H1 (cell line): ENCODE measurements at regions not wholly inside any gene's neighbourhood (a gene's known extent, or its start where the extent isn't known, plus 50 kb on each side); places are given as distances from the start of the nearest gene placed in this dataset.

Experiments used
- CTCF ChIA-PET: fragments of 300-600 bp; sonication (Branson Sonifier 250); formaldehyde crosslinking; loops from one replicate; lab custom pipeline; 2021; ENCODE audit not compliant: partially characterized antibody; lab: Charles Lee
- POLR2A ChIA-PET: fragments of 300-600 bp; sonication (Branson Sonifier 250); formaldehyde crosslinking; loops from one replicate; lab custom pipeline; 2021; ENCODE audit warnings: inconsistent platforms; ENCODE audit not compliant: partially characterized antibody; lab: Charles Lee
- DNase-seq, 2 experiments: peaks; one replicate each; pipeline versions ENCODE4 v3.0.0 to v3.0.0-alpha.2; 2010 to 2022; ENCODE audit warnings: low spot score in 2 of 2, low read depth in 1 of 2, mixed read lengths in 1 of 2
- FAIRE-seq: peaks from 2 replicates; lab custom pipeline; 2011; peaks lifted over from hg19 to GRCh38; lab: Jason Lieb, UNC
- H2AFZ ChIP-seq: 2 replicates; pipeline ENCODE4 v1.8.1; 2012; ENCODE audit warnings: low read length, inconsistent platforms
- H2AK5ac ChIP-seq: 2 replicates; pipeline ENCODE4 v1.6.1; 2013; ENCODE audit warnings: low read depth, low read length
- H2BK120ac ChIP-seq: replicated peaks from 2 replicates; pipeline ENCODE3; 2013; ENCODE audit warnings: low read depth, low read length, inconsistent platforms
- H2BK12ac ChIP-seq: 2 replicates; pipeline ENCODE4 v1.6.1; 2013; ENCODE audit warnings: low read depth, low read length
- H2BK15ac ChIP-seq: 2 replicates; pipeline ENCODE4 v1.6.1; 2013; ENCODE audit warnings: low read length
- H2BK20ac ChIP-seq: 2 replicates; pipeline ENCODE4 v1.6.1; 2013; ENCODE audit warnings: low read length
- H2BK5ac ChIP-seq: 2 replicates; pipeline ENCODE4 v1.6.1; 2013; ENCODE audit warnings: low read depth, low read length
- H3K14ac ChIP-seq: 2 replicates; pipeline ENCODE4 v1.6.1; 2013; ENCODE audit warnings: inconsistent platforms; ENCODE audit not compliant: insufficient read length
- H3K18ac ChIP-seq: 2 replicates; pipeline ENCODE4 v1.6.1; 2013; ENCODE audit warnings: low read length; ENCODE audit errors: extremely low read depth
- H3K23ac ChIP-seq: 2 replicates; pipeline ENCODE4 v1.6.1; 2013; ENCODE audit warnings: inconsistent platforms; ENCODE audit not compliant: insufficient read length
- H3K23me2 ChIP-seq: 2 replicates; pipeline ENCODE4 v1.6.1; 2013; ENCODE audit warnings: low read depth, low read length
- H3K27ac ChIP-seq: 2 replicates; pipeline ENCODE4 v1.6.1; 2011; ENCODE audit warnings: low read depth, low read length, inconsistent platforms
- H3K27me3 ChIP-seq, 4 experiments: replicated peaks in 1 of 4; 1 replicate in 1 of 4; 2 replicates in 3 of 4; pipeline versions ENCODE4 v1.6.1 to v1.8.1; 2011 to 2013; ENCODE audit warnings: low read length in 3 of 4, mild to moderate bottlenecking in 3 of 4, inconsistent platforms in 2 of 4, mixed read lengths in 2 of 4, moderate library complexity in 1 of 4; ENCODE audit not compliant: control insufficient read depth in 3 of 4, insufficient read depth in 3 of 4; ENCODE audit errors: extremely low read depth in 1 of 4
- H3K36me3 ChIP-seq, 4 experiments: 2 replicates each; pipeline versions ENCODE4 v1.6.1 to v1.8.1; 2011 to 2013; ENCODE audit warnings: mild to moderate bottlenecking in 4 of 4, low read length in 3 of 4, moderate library complexity in 2 of 4, control low read depth in 1 of 4, inconsistent platforms in 1 of 4; ENCODE audit not compliant: insufficient read depth in 4 of 4, control insufficient read depth in 2 of 4
- H3K4ac ChIP-seq: replicated peaks from 2 replicates; pipeline ENCODE3; 2013; ENCODE audit warnings: low read length, low read depth, mixed read lengths, inconsistent platforms; ENCODE audit not compliant: insufficient read length
- H3K4me1 ChIP-seq, 4 experiments: replicated peaks in 1 of 4; 1 replicate in 1 of 4; 2 replicates in 3 of 4; pipeline versions ENCODE4 v1.6.1 to v1.8.1; 2011 to 2013; ENCODE audit warnings: low read length in 3 of 4, inconsistent platforms in 2 of 4, mixed read lengths in 1 of 4; ENCODE audit not compliant: insufficient read depth in 4 of 4, control insufficient read depth in 3 of 4
- H3K4me2 ChIP-seq, 2 experiments: 2 replicates each; pipeline versions ENCODE4 v1.6.1 to v1.8.1; 2011 to 2013; ENCODE audit warnings: low read depth in 2 of 2, low read length in 2 of 2, control low read depth in 1 of 2, inconsistent platforms in 1 of 2, mild to moderate bottlenecking in 1 of 2; ENCODE audit not compliant: insufficient read depth in 1 of 2
- H3K4me3 ChIP-seq, 4 experiments: fragments of 200-600, 300-600 bp in 1 of 4; sonication (generic), shearing (Covaris generic), sonication (Bioruptor Twin) in 1 of 4; 2 replicates each; pipeline versions ENCODE4 v1.5.1 to v1.8.1; 2011 to 2016; ENCODE audit warnings: low read length in 4 of 4, low read depth in 3 of 4, control low read depth in 2 of 4, inconsistent platforms in 2 of 4, mild to moderate bottlenecking in 2 of 4, mixed read lengths in 1 of 4, moderate library complexity in 1 of 4; ENCODE audit not compliant: insufficient read depth in 2 of 4; ENCODE audit errors: extremely low read depth in 1 of 4
- H3K56ac ChIP-seq: replicated peaks from 2 replicates; pipeline ENCODE3; 2013; ENCODE audit warnings: low read depth, mild to moderate bottlenecking, mixed read lengths, low read length, inconsistent platforms; ENCODE audit not compliant: insufficient read length
- H3K79me1 ChIP-seq: 2 replicates; pipeline ENCODE4 v1.6.1; 2013; ENCODE audit warnings: low read depth, low read length, control low read depth
- H3K79me2 ChIP-seq, 2 experiments: 2 replicates each; pipeline versions ENCODE4 v1.6.1 to v1.8.1; 2012 to 2013; ENCODE audit warnings: low read length in 2 of 2, mild to moderate bottlenecking in 2 of 2, inconsistent platforms in 1 of 2; ENCODE audit not compliant: insufficient read depth in 2 of 2, control insufficient read depth in 1 of 2
- H3K9ac ChIP-seq, 4 experiments: replicated peaks in 1 of 4; 1 replicate in 1 of 4; 2 replicates in 3 of 4; pipeline versions ENCODE4 v1.6.1 to v1.8.1; 2011 to 2013; ENCODE audit warnings: low read depth in 3 of 4, low read length in 3 of 4, control low read depth in 2 of 4, mild to moderate bottlenecking in 2 of 4, moderate library complexity in 2 of 4, inconsistent platforms in 1 of 4; ENCODE audit errors: extremely low read depth in 1 of 4
- H3K9me3 ChIP-seq, 2 experiments: 2 replicates each; pipeline versions ENCODE4 v1.6.1 to v1.8.1; 2012 to 2013; ENCODE audit warnings: mild to moderate bottlenecking in 2 of 2, moderate library complexity in 2 of 2, control low read depth in 1 of 2, inconsistent platforms in 1 of 2, low read depth in 1 of 2, low read length in 1 of 2, mixed read lengths in 1 of 2; ENCODE audit not compliant: insufficient read depth in 2 of 2
- H4K20me1 ChIP-seq, 2 experiments: replicated peaks in 1 of 2; 2 replicates each; pipeline versions ENCODE3 to v1.8.1; 2011 to 2013; ENCODE audit warnings: inconsistent platforms in 2 of 2, low read length in 2 of 2, mild to moderate bottlenecking in 1 of 2; ENCODE audit not compliant: insufficient read depth in 2 of 2, control insufficient read depth in 1 of 2
- H4K5ac ChIP-seq: 2 replicates; pipeline ENCODE4 v1.6.1; 2013; ENCODE audit warnings: low read length, low read depth, mixed read lengths, inconsistent platforms; ENCODE audit not compliant: insufficient read length
- H4K8ac ChIP-seq: 2 replicates; pipeline ENCODE4 v1.8.0; 2013; ENCODE audit warnings: mild to moderate bottlenecking, moderate library complexity, low read length, inconsistent platforms; ENCODE audit not compliant: insufficient read depth; ENCODE audit errors: extremely low read depth
- H4K91ac ChIP-seq: replicated peaks from 2 replicates; pipeline ENCODE3; 2013; ENCODE audit warnings: low read length, mixed read lengths, inconsistent platforms; ENCODE audit not compliant: insufficient read length
- FOSL1 ChIP-seq: IDR thresholded peaks from 2 replicates; pipeline ENCODE4 v1.6.1; 2011; ENCODE audit warnings: mild to moderate bottlenecking, low read depth, low read length, moderate library complexity; ENCODE audit not compliant: insufficient read depth
- NRF1 ChIP-seq: IDR thresholded peaks from 2 replicates; pipeline ENCODE4 v1.6.1; 2011; ENCODE audit warnings: mild to moderate bottlenecking, low read depth, low read length, improper control_type of control experiment
- POU5F1 ChIP-seq: IDR thresholded peaks from 2 replicates; pipeline ENCODE4 v1.6.1; 2011; ENCODE audit warnings: low read depth, mild to moderate bottlenecking, low read length, moderate library complexity
- SIX5 ChIP-seq: IDR thresholded peaks from 2 replicates; pipeline ENCODE4 v1.6.1; 2011; ENCODE audit warnings: mild to moderate bottlenecking, low read depth, low read length
- WGBS, 2 experiments: shearing (Covaris generic) in 1 of 2; methylation state at CpG; one replicate each; pipeline versions ENCODE4 v1.1.6 to v1.1.7; 2013 to 2015; ENCODE audit warnings: low lambda C conversion rate in 2 of 2, mixed read lengths in 2 of 2, inconsistent platforms in 1 of 2, low coverage in 1 of 2, missing lambda C conversion rate in 1 of 2; ENCODE audit not compliant: insufficient replicate concordance in 2 of 2, insufficient coverage in 1 of 2, insufficient read length in 1 of 2; ENCODE audit errors: extremely low coverage in 1 of 2, missing lambda C conversion rate in 1 of 2; 5-methylcytosine and 5-hydroxymethylcytosine counted together

DNA sequence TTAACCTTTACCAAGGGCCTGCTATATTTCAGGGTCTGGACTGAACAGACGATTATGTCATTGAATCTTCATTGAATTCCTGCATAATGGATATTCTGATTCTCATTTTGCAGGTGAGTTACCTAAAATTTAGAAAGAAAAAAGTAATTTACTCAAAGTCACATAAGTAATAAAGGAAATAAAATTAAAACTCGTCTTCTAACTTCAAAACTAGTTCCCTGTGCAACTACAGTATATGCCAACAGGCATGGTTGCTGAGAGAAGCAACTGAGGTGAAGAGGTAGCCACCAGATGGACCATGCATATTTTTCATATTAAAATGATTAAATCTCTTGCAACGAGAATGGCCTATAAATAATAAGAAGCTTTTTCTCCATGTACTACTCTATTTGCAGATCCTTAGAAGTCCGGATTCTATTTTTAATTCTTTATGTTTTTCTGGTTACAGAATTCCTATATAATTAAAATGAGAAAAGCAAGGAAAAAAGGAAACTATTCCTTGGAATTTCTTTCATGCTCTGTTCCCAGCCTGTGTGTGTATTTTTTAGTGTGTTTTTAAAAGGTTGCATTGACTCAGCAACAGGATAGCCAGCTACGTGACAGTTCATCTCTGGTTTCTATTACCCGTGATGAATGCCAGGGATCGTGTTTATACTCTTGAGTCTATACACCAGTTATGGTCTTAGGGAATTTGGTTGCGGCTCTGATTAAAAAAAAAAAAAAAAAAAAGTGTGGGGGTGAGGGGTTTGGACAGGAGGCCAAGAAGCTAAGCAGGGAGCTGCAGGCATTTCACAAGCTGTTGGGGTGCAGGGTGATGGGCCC is 186.8 kb downstream of the ETS1 start:
- H3K27ac ChIP-seq: no peak overlapping the region
- no peak overlapping the region for H3K9ac ChIP-seq
- CTCF ChIA-PET: interaction anchor here (0.6 to 2.7 kb wide), 6 partner anchors 18 to 430 kb away, joined by 3 to 8 read pairs (median 3); no protein-coding TSS in a partner anchor

More for the DNA sequence above, 186.8 kb downstream of the ETS1 start:
- no peak overlapping the region for H4K5ac ChIP-seq
- H2BK120ac ChIP-seq: no peak overlapping the region
- no peak overlapping the region for H4K8ac ChIP-seq
- no peaks in the 10 kb centered on the region for H3K36me3 ChIP-seq
- no peaks in the 10 kb centered on the region for H3K79me1 ChIP-seq
- POLR2A ChIA-PET: no interaction called here
- no peak overlapping the region for H3K4me2 ChIP-seq
- H4K20me1 ChIP-seq: no peaks in the 10 kb centered on the region
- H2BK5ac ChIP-seq: no peak overlapping the region
- H3K4me3 ChIP-seq: no peak overlapping the region
- no peak overlapping the region for H3K14ac ChIP-seq
- H3K9me3 ChIP-seq: no peaks in the 10 kb centered on the region
- H3K56ac ChIP-seq: no peak overlapping the region
- no peak for FAIRE-seq
- WGBS, 2 experiments: 93% methylated on average over 7 of the region's 8 CpGs; no CpG with 5 or more reads in 1 of the 2 experiments
- no peak overlapping the region for H2BK15ac ChIP-seq
- no peak for DNase-seq
- H3K23me2 ChIP-seq: no peaks in the 10 kb centered on the region; the same call in 1 of the 2 replicates
- H3K4ac ChIP-seq: no peak overlapping the region
- no peak overlapping the region for H2BK20ac ChIP-seq
- no peaks in the 10 kb centered on the region for H3K79me2 ChIP-seq
- no peak overlapping the region for H4K91ac ChIP-seq
- H3K23ac ChIP-seq: no peak overlapping the region
- no peak overlapping the region for H2AFZ ChIP-seq
- H2AK5ac ChIP-seq: no peak overlapping the region
- TF ChIP-seq FOSL1 (no peak), NRF1 (no peak), SIX5 (no peak), POU5F1 (no peak)
- H3K27me3 ChIP-seq: no peaks in the 10 kb centered on the region
- H3K18ac ChIP-seq: no peak overlapping the region
- no peaks in the 10 kb centered on the region for H3K4me1 ChIP-seq
- no peak overlapping the region for H2BK12ac ChIP-seq
